Anterior cingulate cortex (tissue), 58 donors: ENCODE measurements at regions not wholly inside any gene's neighbourhood (a gene's known extent, or its start where the extent isn't known, plus 50 kb on each side); places are given as distances from the start of the nearest gene placed in this dataset.
"Not testable (repeated sequence)": the region's sequence is repeated elsewhere in the genome, so short reads cannot be mapped to it uniquely, and the experiment has no call there.

Experiments used
- DNase-seq, 58 donors: peaks; one replicate each; lab custom pipeline; 2025; lab: John Stamatoyannopoulos, UW

GRCh38 chr6:73942592-73943186 is 246.7 kb downstream of the CD109 start:
- DNase-seq, result no peak

- no peak for DNase-seq
Measured at GRCh38 chr6:73941892-73942291, 245.9 kb downstream of the CD109 start.

- DNase-seq, result no peak
Measured at GRCh38 chr6:73937805-73938204, 241.8 kb downstream of the CD109 start.

- no peak for DNase-seq
Measured at GRCh38 chr6:73932866-73933265, 236.9 kb downstream of the CD109 start.

- no peak for DNase-seq
Measured at GRCh38 chr6:73929405-73929804, 233.4 kb downstream of the CD109 start.

- no peak for DNase-seq
Measured at GRCh38 chr6:73927421-73927820, 231.4 kb downstream of the CD109 start.

- DNase-seq, result not testable (repeated sequence)
Measured at GRCh38 chr6:73925703-73926102, 229.7 kb downstream of the CD109 start.

- DNase-seq, result peak in 4 of 58 donors; percentile 1 to 4 (median 2)
Measured at GRCh38 chr6:73923905-73924485, 228.0 kb downstream of the CD109 start.

GRCh38 chr6:73903155-73903554 is 207.2 kb downstream of the CD109 start:
- DNase-seq, result no peak

- no peak for DNase-seq
Measured at GRCh38 chr6:73901986-73902385, 206.0 kb downstream of the CD109 start.

- DNase-seq, result no peak
Measured at GRCh38 chr6:73901311-73901710, 205.3 kb downstream of the CD109 start.

GRCh38 chr6:73898599-73898998 is 202.6 kb downstream of the CD109 start:
- DNase-seq, result no peak

GRCh38 chr6:73893696-73894095 is 197.7 kb downstream of the CD109 start:
- DNase-seq, result no peak

- DNase-seq, result no peak
Measured at GRCh38 chr6:73888050-73888449, 192.0 kb downstream of the CD109 start.

- DNase-seq, result no peak
Measured at GRCh38 chr6:73885393-73885792, 189.4 kb downstream of the CD109 start.

GRCh38 chr6:73884540-73884939 is 188.5 kb downstream of the CD109 start:
- DNase-seq, result no peak

- no peak for DNase-seq
Measured at GRCh38 chr6:73879501-73880293, 183.7 kb downstream of the CD109 start.

GRCh38 chr6:73878403-73878802 is 182.4 kb downstream of the CD109 start:
- no peak for DNase-seq
